ENCODE measurements at regions not wholly inside any gene's neighbourhood (a gene's known extent, or its start where the extent isn't known, plus 50 kb on each side); places are given as distances from the start of the nearest gene placed in this dataset.

GRCh38 chr5:159792180-159792579 is 124.1 kb upstream of the ADRA1B start:
- no peak for TF ChIP-seq POLR2A (IDR thresholded peaks at IDR 0.05)
- TF ChIP-seq CTCF (IDR thresholded peaks at IDR 0.05), result no peak

Measured in uterus (tissue), 2 donors.